ENCODE measurements at regions not wholly inside any gene's neighbourhood (a gene's known extent, or its start where the extent isn't known, plus 50 kb on each side); places are given as distances from the start of the nearest gene placed in this dataset.

GRCh38 chr4:126046081-126046614 lies 731.4 kb downstream of the FAT4 start:
- peaks cover 0 to 14% (median 0%) of the 10 kb centered on the region in 5 donors for H3K4me1 ChIP-seq (ENCODE audit: control insufficient read depth in 5 of 5, insufficient read depth in 5 of 5, low read length in 5 of 5)
- no peak for DNase-seq
- no peak for TF ChIP-seq CTCF (IDR thresholded peaks at IDR 0.05; ENCODE audit: control extremely low read depth, extremely low read depth)
- no peak for ATAC-seq (ENCODE audit: insufficient read depth, low FRiP score)
- H3K27ac ChIP-seq (ENCODE audit: low read depth in 1 of 2, low read length in 1 of 2) = no peak overlapping the region
- no peaks in the 10 kb centered on the region for H3K27me3 ChIP-seq (ENCODE audit: control insufficient read depth in 3 of 3, insufficient read depth in 3 of 3, low read length in 2 of 3)
- H3K9ac ChIP-seq (ENCODE audit: insufficient read depth in 1 of 2, low read length in 2 of 2) = no peak overlapping the region
- H3K36me3 ChIP-seq (ENCODE audit: control insufficient read depth in 4 of 4, insufficient read depth in 4 of 4, low read length in 4 of 4) = no peaks in the 10 kb centered on the region
- WGBS, 2 donors = 44 to 97% methylated on average over 2 of the region's 2 CpGs
- no peaks in the 10 kb centered on the region for H3K9me3 ChIP-seq (ENCODE audit: control insufficient read depth in 4 of 4, insufficient read depth in 3 of 4, low read length in 3 of 4)
- no peak overlapping the region for H3K4me3 ChIP-seq

GRCh38 chr4:126047114-126047513 lies 732.4 kb downstream of the FAT4 start:
- ATAC-seq (ENCODE audit: insufficient read depth, low FRiP score) (no peak), DNase-seq (no peak)
- Histone ChIP-seq H3K27ac (ENCODE audit: low read depth in 1 of 2, low read length in 1 of 2) (no peak overlapping the region), H3K4me1 (ENCODE audit: control insufficient read depth in 5 of 5, insufficient read depth in 5 of 5, low read length in 5 of 5) (peaks cover 0 to 18% (median 0%) of the 10 kb centered on the region in 5 donors), H3K9ac (ENCODE audit: insufficient read depth in 1 of 2, low read length in 2 of 2) (no peak overlapping the region), H3K4me3 (no peak overlapping the region), H3K9me3 (ENCODE audit: control insufficient read depth in 4 of 4, insufficient read depth in 3 of 4, low read length in 3 of 4) (no peaks in the 10 kb centered on the region), H3K27me3 (ENCODE audit: control insufficient read depth in 3 of 3, insufficient read depth in 3 of 3, low read length in 2 of 3) (no peaks in the 10 kb centered on the region), H3K36me3 (ENCODE audit: control insufficient read depth in 4 of 4, insufficient read depth in 4 of 4, low read length in 4 of 4) (no peaks in the 10 kb centered on the region)
- WGBS, 2 donors = 81 to 89% methylated on average over 1 of the region's 1 CpG
- TF ChIP-seq CTCF (IDR thresholded peaks at IDR 0.05; ENCODE audit: control extremely low read depth, extremely low read depth) = no peak

GRCh38 chr4:126051689-126052424 lies 737.1 kb downstream of the FAT4 start:
- ATAC-seq (ENCODE audit: insufficient read depth, low FRiP score) = peak; percentile 47

More at GRCh38 chr4:126051689-126052424, 737.1 kb downstream of the FAT4 start:
- DNase-seq = peak; percentile 85 to 97 (median 96)
- Histone ChIP-seq H3K4me1 (ENCODE audit: control insufficient read depth in 5 of 5, insufficient read depth in 5 of 5, low read length in 5 of 5) (peaks cover 0 to 30% (median 0%) of the 10 kb centered on the region in 5 donors), H3K27ac (ENCODE audit: low read depth in 1 of 2, low read length in 1 of 2) (no peak overlapping the region), H3K9ac (ENCODE audit: insufficient read depth in 1 of 2, low read length in 2 of 2) (no peak overlapping the region), H3K4me3 (no peak overlapping the region), H3K27me3 (ENCODE audit: control insufficient read depth in 3 of 3, insufficient read depth in 3 of 3, low read length in 2 of 3) (no peaks in the 10 kb centered on the region), H3K36me3 (ENCODE audit: control insufficient read depth in 4 of 4, insufficient read depth in 4 of 4, low read length in 4 of 4) (no peaks in the 10 kb centered on the region), H3K9me3 (ENCODE audit: control insufficient read depth in 4 of 4, insufficient read depth in 3 of 4, low read length in 3 of 4) (no peaks in the 10 kb centered on the region)
- TF ChIP-seq CTCF (IDR thresholded peaks at IDR 0.05; ENCODE audit: control extremely low read depth, extremely low read depth) = no peak
- WGBS, 2 donors = 44 to 79% methylated on average over 1 of the region's 1 CpG

All from lung (tissue), 11 donors.